Parathyroid adenoma (tissue), 2 donors: ENCODE measurements at regions not wholly inside any gene's neighbourhood (a gene's known extent, or its start where the extent isn't known, plus 50 kb on each side); places are given as distances from the start of the nearest gene placed in this dataset.

Experiments used
- H2AFZ ChIP-seq: fragments of 300-600 bp; sonication (generic); one replicate; pipeline ENCODE4 v1.7.0; 2017; ENCODE audit warnings: antibody characterized with exemption, mild to moderate bottlenecking
- H3K27ac ChIP-seq: fragments of 300-600 bp; sonication (generic); one replicate; pipeline ENCODE4 v1.7.0; 2017
- H3K27me3 ChIP-seq: fragments of 300-600 bp; sonication (generic); one replicate; pipeline ENCODE4 v1.7.0; 2017; ENCODE audit warnings: low read length; ENCODE audit not compliant: control insufficient read depth, insufficient read depth
- H3K36me3 ChIP-seq: fragments of 300-600 bp; sonication (generic); one replicate; pipeline ENCODE4 v1.7.0; 2017; ENCODE audit warnings: low read length; ENCODE audit not compliant: control insufficient read depth, insufficient read depth
- H3K4me1 ChIP-seq: fragments of 300-600 bp; sonication (generic); one replicate; pipeline ENCODE4 v1.7.0; 2017; ENCODE audit warnings: control low read depth
- H3K4me2 ChIP-seq: fragments of 300-600 bp; sonication (generic); one replicate; pipeline ENCODE4 v1.7.0; 2017; ENCODE audit warnings: low read length
- H3K4me3 ChIP-seq: fragments of 300-600 bp; sonication (generic); one replicate; pipeline ENCODE4 v1.7.0; 2017; ENCODE audit warnings: low read depth, low read length
- H3K79me2 ChIP-seq: fragments of 300-600 bp; sonication (generic); one replicate; pipeline ENCODE4 v1.7.0; 2017; ENCODE audit warnings: control low read depth
- H3K9ac ChIP-seq: fragments of 300-600 bp; sonication (generic); one replicate; pipeline ENCODE4 v1.7.0; 2017; ENCODE audit warnings: mild to moderate bottlenecking
- H3K9me3 ChIP-seq: fragments of 300-600 bp; sonication (generic); one replicate; pipeline ENCODE4 v1.7.0; 2017; ENCODE audit warnings: low read length; ENCODE audit not compliant: control insufficient read depth
- CTCF ChIP-seq: fragments of 300-600 bp; sonication (generic); IDR thresholded peaks from one replicate; pipeline ENCODE4 v1.7.0; 2017; ENCODE audit warnings: antibody characterized with exemption, mild to moderate bottlenecking
- donor health status: primary hyperparathyroidism.

GRCh38 chr22:35475545-35475944 lies 65.1 kb upstream of the RASD2 start:
- no peaks in the 10 kb centered on the region for H3K36me3 ChIP-seq
- no peaks in the 10 kb centered on the region for H3K27me3 ChIP-seq
- H3K9me3 ChIP-seq = no peaks in the 10 kb centered on the region
- no peak overlapping the region for H3K4me2 ChIP-seq
- no peak overlapping the region for H2AFZ ChIP-seq
- H3K9ac ChIP-seq = no peak overlapping the region
- no peak overlapping the region for H3K27ac ChIP-seq
- H3K4me1 ChIP-seq = no peaks in the 10 kb centered on the region
- no peak for TF ChIP-seq CTCF
- H3K4me3 ChIP-seq = no peak overlapping the region
- no peaks in the 10 kb centered on the region for H3K79me2 ChIP-seq

GRCh38 chr22:35476341-35476740 lies 64.3 kb upstream of the RASD2 start:
- Histone ChIP-seq H3K4me1 (no peaks in the 10 kb centered on the region), H3K79me2 (no peaks in the 10 kb centered on the region), H3K36me3 (no peaks in the 10 kb centered on the region), H3K4me2 (no peak overlapping the region), H3K27ac (no peak overlapping the region), H3K9me3 (no peaks in the 10 kb centered on the region), H3K9ac (no peak overlapping the region), H2AFZ (no peak overlapping the region), H3K27me3 (no peaks in the 10 kb centered on the region), H3K4me3 (no peak overlapping the region)
- TF ChIP-seq CTCF = no peak

GRCh38 chr22:35477911-35478582 lies 62.6 kb upstream of the RASD2 start:
- Histone ChIP-seq H3K9me3 (no peaks in the 10 kb centered on the region), H2AFZ (no peak overlapping the region), H3K79me2 (no peaks in the 10 kb centered on the region), H3K9ac (no peak overlapping the region), H3K27ac (no peak overlapping the region), H3K36me3 (no peaks in the 10 kb centered on the region), H3K4me3 (no peak overlapping the region), H3K4me1 (no peaks in the 10 kb centered on the region), H3K27me3 (no peaks in the 10 kb centered on the region), H3K4me2 (no peak overlapping the region)
- TF ChIP-seq CTCF = no peak

- no peak overlapping the region for H2AFZ ChIP-seq
- no peaks in the 10 kb centered on the region for H3K27me3 ChIP-seq
- H3K4me2 ChIP-seq = no peak overlapping the region
- no peaks in the 10 kb centered on the region for H3K79me2 ChIP-seq
- no peak overlapping the region for H3K9ac ChIP-seq
- H3K27ac ChIP-seq = no peak overlapping the region
- no peak for TF ChIP-seq CTCF
- no peaks in the 10 kb centered on the region for H3K4me1 ChIP-seq
- no peak overlapping the region for H3K4me3 ChIP-seq
- H3K9me3 ChIP-seq = no peaks in the 10 kb centered on the region
- H3K36me3 ChIP-seq = no peaks in the 10 kb centered on the region
Measured at GRCh38 chr22:35478633-35479107, 62.0 kb upstream of the RASD2 start.

GRCh38 chr22:35479359-35479758 lies 61.3 kb upstream of the RASD2 start:
- Histone ChIP-seq H3K4me1 (no peaks in the 10 kb centered on the region), H3K4me2 (no peak overlapping the region), H3K9me3 (no peaks in the 10 kb centered on the region), H3K27me3 (no peaks in the 10 kb centered on the region), H3K27ac (no peak overlapping the region), H3K79me2 (no peaks in the 10 kb centered on the region), H3K9ac (no peak overlapping the region), H3K4me3 (no peak overlapping the region), H2AFZ (no peak overlapping the region), H3K36me3 (no peaks in the 10 kb centered on the region)
- TF ChIP-seq CTCF = no peak
